ENCODE measurements at regions not wholly inside any gene's neighbourhood (a gene's known extent, or its start where the extent isn't known, plus 50 kb on each side); places are given as distances from the start of the nearest gene placed in this dataset.

- DNase-seq (ENCODE audit: low read depth) = no peak
- POLR2A ChIA-PET = no interaction called here
- no peak for TF ChIP-seq CTCF (IDR thresholded peaks at IDR 0.05; ENCODE audit: insufficient read depth, low read depth, low read length)
Measured at GRCh38 chr16:55233464-55233863, 90.5 kb upstream of the IRX6 start.

GRCh38 chr16:55236655-55237054, 87.3 kb upstream of the IRX6 start:
- no peaks in the 10 kb centered on the region for H3K36me3 ChIP-seq (ENCODE audit: control insufficient read depth, insufficient read depth, low read length)
- POLR2A ChIA-PET = no interaction called here

More at GRCh38 chr16:55233464-55233863, 90.5 kb upstream of the IRX6 start:
- no peaks in the 10 kb centered on the region for H3K36me3 ChIP-seq (ENCODE audit: control insufficient read depth, insufficient read depth, low read length)
- H3K27me3 ChIP-seq (ENCODE audit: control insufficient read depth, insufficient read depth, low read length) = no peaks in the 10 kb centered on the region
- CTCF ChIA-PET = no interaction called here
- no peak overlapping the region for H3K4me3 ChIP-seq (ENCODE audit: low read depth, low read length)

GRCh38 chr16:55239723-55240122, 84.3 kb upstream of the IRX6 start:
- no peaks in the 10 kb centered on the region for H3K27me3 ChIP-seq (ENCODE audit: control insufficient read depth, insufficient read depth, low read length)
- DNase-seq (ENCODE audit: low read depth) = no peak
- CTCF ChIA-PET = no interaction called here
- no peaks in the 10 kb centered on the region for H3K36me3 ChIP-seq (ENCODE audit: control insufficient read depth, insufficient read depth, low read length)
- POLR2A ChIA-PET = no interaction called here
- H3K4me3 ChIP-seq (ENCODE audit: low read depth, low read length) = no peak overlapping the region
- no peak for TF ChIP-seq CTCF (IDR thresholded peaks at IDR 0.05; ENCODE audit: insufficient read depth, low read depth, low read length)

More at GRCh38 chr16:55236655-55237054, 87.3 kb upstream of the IRX6 start:
- DNase-seq (ENCODE audit: low read depth) = no peak
- CTCF ChIA-PET = no interaction called here
- Histone ChIP-seq H3K4me3 (ENCODE audit: low read depth, low read length) (no peak overlapping the region), H3K27me3 (ENCODE audit: control insufficient read depth, insufficient read depth, low read length) (no peaks in the 10 kb centered on the region)
- no peak for TF ChIP-seq CTCF (IDR thresholded peaks at IDR 0.05; ENCODE audit: insufficient read depth, low read depth, low read length)

GRCh38 chr16:55240888-55241287, 83.1 kb upstream of the IRX6 start:
- ChIA-PET POLR2A (no interaction called here), CTCF (no interaction called here)

GRCh38 chr16:55242667-55243066, 81.3 kb upstream of the IRX6 start:
- ChIA-PET POLR2A (no interaction called here), CTCF (no interaction called here)
- no peak for DNase-seq (ENCODE audit: low read depth)
- TF ChIP-seq CTCF (IDR thresholded peaks at IDR 0.05; ENCODE audit: insufficient read depth, low read depth, low read length) = no peak
- no peak overlapping the region for H3K4me3 ChIP-seq (ENCODE audit: low read depth, low read length)
- H3K27me3 ChIP-seq (ENCODE audit: control insufficient read depth, insufficient read depth, low read length) = no peaks in the 10 kb centered on the region
- no peaks in the 10 kb centered on the region for H3K36me3 ChIP-seq (ENCODE audit: control insufficient read depth, insufficient read depth, low read length)

More at GRCh38 chr16:55240888-55241287, 83.1 kb upstream of the IRX6 start:
- Histone ChIP-seq H3K27me3 (ENCODE audit: control insufficient read depth, insufficient read depth, low read length) (no peaks in the 10 kb centered on the region), H3K4me3 (ENCODE audit: low read depth, low read length) (no peak overlapping the region), H3K36me3 (ENCODE audit: control insufficient read depth, insufficient read depth, low read length) (no peaks in the 10 kb centered on the region)
- no peak for TF ChIP-seq CTCF (IDR thresholded peaks at IDR 0.05; ENCODE audit: insufficient read depth, low read depth, low read length)
- no peak for DNase-seq (ENCODE audit: low read depth)

Measured in BJ (cell line).